ENCODE measurements at regions not wholly inside any gene's neighbourhood (a gene's known extent, or its start where the extent isn't known, plus 50 kb on each side); places are given as distances from the start of the nearest gene placed in this dataset.

- peak; percentile 1 for DNase-seq (ENCODE audit: low spot score)
Measured at GRCh38 chr16:6131526-6132050, 1034.0 kb upstream of the EEF2KMT start.

DNA sequence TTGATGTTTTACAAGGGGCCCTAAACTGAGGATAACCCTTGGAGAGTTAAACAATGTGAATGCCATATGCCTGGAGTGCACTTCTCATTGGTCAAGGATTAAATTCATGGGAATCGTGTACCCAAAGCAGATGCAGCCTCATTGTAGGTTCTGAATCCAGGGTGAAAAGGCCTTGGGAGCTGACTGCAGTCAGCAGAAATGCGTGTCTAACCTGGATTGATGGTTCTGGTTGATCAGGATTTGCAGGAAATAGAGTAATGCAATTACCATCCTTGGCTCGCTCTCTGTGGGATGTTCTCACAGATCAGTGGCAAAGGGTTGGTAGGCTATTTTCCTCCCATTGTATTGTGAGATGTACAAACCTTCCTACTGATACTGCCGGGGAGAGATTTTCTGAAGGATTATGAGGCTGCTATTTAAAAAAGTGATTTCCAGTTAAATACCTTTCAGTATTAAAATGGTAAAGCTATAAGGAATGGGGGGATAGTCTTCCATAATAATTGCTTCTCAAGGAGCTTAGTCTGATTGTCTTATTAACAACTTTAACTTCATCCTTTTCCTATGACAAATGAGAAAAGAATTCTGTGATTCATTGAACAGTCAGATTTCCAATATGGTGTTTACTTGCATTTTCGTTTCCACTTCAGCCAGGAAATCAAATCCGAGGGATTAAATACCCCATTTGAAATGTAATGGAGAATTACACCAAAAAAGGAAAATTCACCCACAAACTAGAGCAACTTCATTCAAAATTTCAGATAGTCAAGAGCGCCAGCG is 1028.1 kb upstream of the EEF2KMT start:
- DNase-seq (ENCODE audit: low spot score): peak; percentile 13

DNA sequence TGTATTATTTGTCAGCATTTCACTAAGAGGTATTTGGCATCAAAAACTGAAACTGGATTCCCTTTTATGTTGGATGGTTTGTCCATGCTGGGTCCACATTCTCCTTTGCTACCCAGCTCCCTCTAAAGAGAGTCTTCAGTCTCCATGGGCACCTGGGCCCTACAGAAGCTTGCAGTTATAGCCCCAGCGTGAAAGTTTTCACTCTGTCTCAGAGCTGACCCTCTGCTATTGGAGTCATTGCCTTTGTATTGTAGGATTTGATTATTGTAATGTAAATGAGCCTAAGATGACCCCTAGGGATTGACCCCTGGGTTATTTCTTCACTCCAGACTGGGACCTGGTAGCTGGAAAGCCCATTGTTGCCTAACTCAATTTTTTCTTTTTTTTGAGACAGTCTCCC is 1026.5 kb upstream of the EEF2KMT start:
- DNase-seq (ENCODE audit: low spot score): no peak

DNA sequence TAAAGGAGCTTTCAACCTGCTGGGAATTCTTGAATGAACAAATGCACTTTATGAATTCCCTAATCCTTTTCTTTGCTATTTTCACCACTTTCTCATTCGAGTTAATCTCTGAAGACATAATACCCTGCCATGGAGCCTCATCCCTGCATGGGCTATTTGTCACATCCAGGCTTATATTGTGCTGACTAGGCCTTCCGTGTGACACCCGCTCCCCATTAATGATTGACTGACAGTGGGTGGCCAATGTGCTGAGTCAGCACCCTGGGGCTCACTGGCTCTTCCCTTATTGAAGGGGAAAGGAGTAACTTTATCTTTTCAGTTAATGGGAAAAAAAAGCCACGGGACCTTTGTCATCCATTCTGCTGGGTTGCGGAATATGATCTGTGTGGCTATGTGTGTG is 1024.8 kb upstream of the EEF2KMT start:
- DNase-seq (ENCODE audit: low spot score): no peak

DNA sequence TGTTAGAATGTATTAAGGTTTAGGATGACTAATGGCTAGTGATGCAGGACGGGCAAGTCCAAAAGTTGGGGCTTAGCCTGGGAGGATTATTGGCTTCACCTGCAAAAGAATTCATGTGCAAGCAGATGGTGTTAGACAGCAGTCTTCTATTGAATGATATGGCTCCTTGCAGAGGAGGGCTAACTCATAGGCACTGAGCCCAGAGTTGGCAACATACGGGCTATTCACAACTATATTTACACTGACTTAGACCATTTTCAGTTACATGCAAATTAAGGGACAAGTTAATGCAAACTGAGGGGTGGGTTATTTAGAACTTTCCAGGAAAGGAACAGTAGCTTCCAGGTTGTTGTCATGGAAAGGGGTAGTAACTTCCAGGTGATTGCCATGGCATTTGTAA is 1017.1 kb upstream of the EEF2KMT start:
- no peak for DNase-seq (ENCODE audit: low spot score)

DNA sequence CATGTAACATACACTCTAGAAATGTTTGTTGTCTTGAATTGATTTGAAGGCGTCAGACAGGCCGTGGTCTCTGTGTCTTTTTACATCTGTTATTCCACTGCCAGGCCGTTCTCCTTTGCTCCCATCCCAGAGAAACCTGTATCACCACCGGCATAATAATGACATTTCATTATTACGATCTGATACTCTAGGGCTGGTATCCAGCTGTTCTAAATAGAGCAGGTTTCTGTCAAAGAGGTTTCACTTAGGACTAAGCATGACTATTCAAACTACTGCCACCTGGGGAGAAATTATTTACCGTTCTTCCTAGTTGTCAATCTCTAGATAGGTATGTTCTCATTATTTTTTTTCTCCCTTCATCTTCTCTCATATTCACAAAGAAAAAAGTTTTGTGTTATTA is 1016.2 kb upstream of the EEF2KMT start:
- DNase-seq (ENCODE audit: low spot score): no peak

- no peak for DNase-seq (ENCODE audit: low spot score)
Measured at GRCh38 chr16:6112700-6113099, 1015.1 kb upstream of the EEF2KMT start.

- DNase-seq (ENCODE audit: low spot score): no peak
Measured at GRCh38 chr16:6111390-6111789, 1013.8 kb upstream of the EEF2KMT start.

- DNase-seq (ENCODE audit: low spot score): no peak
Measured at GRCh38 chr16:6110346-6110745, 1012.8 kb upstream of the EEF2KMT start.

- no peak for DNase-seq (ENCODE audit: low spot score)
Measured at GRCh38 chr16:6106061-6106460, 1008.5 kb upstream of the EEF2KMT start.

- DNase-seq (ENCODE audit: low spot score): no peak
Measured at GRCh38 chr16:6105115-6105514, 1007.5 kb upstream of the EEF2KMT start.

DNA sequence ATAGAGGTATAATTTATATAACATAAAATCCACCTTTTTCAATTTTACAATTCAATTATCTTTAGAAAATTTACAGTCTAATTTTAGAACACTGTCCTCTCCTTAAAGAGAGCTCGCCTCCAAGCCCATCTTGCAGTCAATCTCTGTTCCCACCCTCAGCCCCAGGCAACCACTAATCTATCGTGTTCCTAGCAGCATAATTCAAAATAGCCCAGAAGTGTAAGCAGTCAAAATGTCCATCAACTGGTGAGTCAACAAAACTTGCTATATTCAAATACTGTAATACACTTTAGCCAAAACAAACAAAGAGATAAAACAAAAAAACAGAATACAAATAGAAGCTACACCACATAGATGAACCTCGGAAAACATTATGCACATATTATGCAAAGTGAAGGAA is 1006.8 kb upstream of the EEF2KMT start:
- no peak for DNase-seq (ENCODE audit: low spot score)

GRCh38 chr16:6103561-6103960 is 1006.0 kb upstream of the EEF2KMT start:
- no peak for DNase-seq (ENCODE audit: low spot score)

- DNase-seq (ENCODE audit: low spot score): no peak
Measured at GRCh38 chr16:6099102-6099501, 1001.5 kb upstream of the EEF2KMT start.

GRCh38 chr16:6096931-6097670 is 999.5 kb upstream of the EEF2KMT start:
- no peak for DNase-seq (ENCODE audit: low spot score)

GRCh38 chr16:6095414-6095813 is 997.8 kb upstream of the EEF2KMT start:
- DNase-seq (ENCODE audit: low spot score): no peak

- DNase-seq (ENCODE audit: low spot score): no peak
Measured at GRCh38 chr16:6091021-6091420, 993.4 kb upstream of the EEF2KMT start.

GRCh38 chr16:6081320-6081976 is 983.9 kb upstream of the EEF2KMT start:
- DNase-seq (ENCODE audit: low spot score): peak; percentile 31

DNA sequence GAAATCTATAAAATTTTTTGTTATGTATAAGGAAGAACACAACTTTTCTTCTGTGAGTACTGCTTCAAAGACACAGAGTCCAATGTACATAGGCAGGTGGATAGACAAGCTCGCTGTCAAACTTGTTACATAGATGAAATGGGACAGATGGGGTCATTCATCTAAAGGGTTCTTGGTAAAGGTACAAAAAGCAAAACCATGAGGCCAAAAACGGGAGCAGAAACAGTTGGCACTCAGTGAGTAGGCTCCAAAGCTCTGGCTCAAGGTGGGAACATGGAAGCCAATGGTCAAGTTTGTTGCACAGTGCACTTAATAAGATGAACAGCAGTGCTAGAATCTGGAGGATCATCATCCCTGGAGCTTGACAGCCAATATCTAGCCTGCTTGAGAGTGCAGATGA is 979.0 kb upstream of the EEF2KMT start:
- DNase-seq (ENCODE audit: low spot score): no peak

DNA sequence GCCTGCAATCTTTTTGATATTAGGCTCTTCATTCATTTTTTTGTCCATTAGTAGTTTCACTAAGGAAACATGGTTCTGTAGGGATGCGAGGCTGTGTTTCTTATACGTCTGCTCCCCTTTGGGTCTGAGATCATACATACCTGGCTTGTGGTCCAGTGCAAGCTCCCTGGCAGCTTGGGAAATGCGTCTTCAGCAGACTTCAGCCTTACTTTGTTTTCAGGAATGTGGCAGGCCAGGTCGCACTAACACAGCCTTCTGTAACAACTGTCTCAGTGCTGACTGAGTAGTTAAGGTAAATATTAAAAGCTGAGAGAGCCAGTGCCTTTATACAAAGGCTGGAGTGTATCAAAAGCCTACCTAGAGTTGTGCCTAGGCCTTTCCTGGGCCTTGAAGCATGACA is 970.5 kb upstream of the EEF2KMT start:
- no peak for DNase-seq (ENCODE audit: low spot score)

DNA sequence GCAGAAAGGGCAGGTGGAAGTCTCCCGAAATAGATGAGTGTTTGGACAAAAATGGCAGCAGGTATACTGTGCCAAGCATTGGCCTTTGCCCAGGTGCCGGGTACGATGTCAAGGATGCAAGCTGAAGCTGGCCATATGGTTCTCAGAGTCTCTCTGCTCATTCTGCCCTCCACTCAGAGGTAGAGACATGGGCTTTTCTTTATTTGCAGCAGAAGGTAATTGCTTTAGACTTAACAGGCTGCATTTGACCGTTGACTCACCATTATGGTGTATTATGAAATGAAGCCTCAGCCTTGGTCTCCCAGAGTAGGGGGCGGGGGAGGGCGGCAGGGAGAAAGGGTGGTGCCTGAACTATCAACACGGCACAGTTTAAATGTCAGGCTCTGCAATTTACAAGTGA is 969.1 kb upstream of the EEF2KMT start:
- DNase-seq (ENCODE audit: low spot score): no peak

DNA sequence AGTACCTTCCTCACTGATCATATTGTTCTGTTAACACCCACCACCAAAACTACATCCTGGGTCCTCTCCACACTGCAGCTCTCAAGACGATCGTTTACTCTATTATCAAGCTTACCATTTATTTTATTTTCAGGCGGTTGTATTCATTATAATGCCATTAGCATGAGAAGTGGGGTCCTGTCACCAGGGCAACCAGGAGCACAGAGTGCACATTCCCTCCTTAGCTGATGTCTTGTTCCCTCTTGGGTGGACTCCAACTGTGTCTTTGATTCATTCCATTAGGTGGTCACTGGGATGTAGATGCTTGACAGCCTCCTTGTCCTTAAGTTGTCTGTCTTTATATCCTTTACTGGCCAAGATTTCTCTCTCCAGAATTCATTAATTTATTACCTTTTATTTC is 965.9 kb upstream of the EEF2KMT start:
- no peak for DNase-seq (ENCODE audit: low spot score)

GRCh38 chr16:6059671-6060070 is 962.1 kb upstream of the EEF2KMT start:
- no peak for DNase-seq (ENCODE audit: low spot score)

All from RKO (cell line).